IMR-90 (cell line): ENCODE measurements at regions not wholly inside any gene's neighbourhood (a gene's known extent, or its start where the extent isn't known, plus 50 kb on each side); places are given as distances from the start of the nearest gene placed in this dataset.

Experiments used
- ATAC-seq: fragments of 200-7000 bp; cut with Tn5 transposase; 2 replicates; pipeline ENCODE4 v1.9.1; 2020; ENCODE audit warnings: low read depth, mild to moderate bottlenecking, moderate library complexity
- BruUV-seq: library from RNA; stranded (reverse); fragments of 400-500 nt; replicated peaks from 2 replicates; lab custom pipeline; 2021; lab: Mats Ljungman, UMichigan
- CTCF ChIA-PET: fragments of 300-600 bp; formaldehyde crosslinking; extraction: SDS; loops from one replicate; lab custom pipeline; 2021; ENCODE audit warnings: antibody characterized with exemption; lab: Yijun Ruan, JAX
- POLR2A ChIA-PET: fragments of 300-600 bp; sonication (Branson Sonifier 250); formaldehyde crosslinking; loops from one replicate; lab custom pipeline; 2022; ENCODE audit warnings: antibody characterized with exemption; ENCODE audit not compliant: unreplicated experiment; lab: Charles Lee
- DNase-seq: peaks from one replicate; pipeline ENCODE4 v3.0.0; 2013
- H2AFZ ChIP-seq: replicated peaks from 2 replicates; pipeline ENCODE3; 2013; ENCODE audit warnings: low read length, mild to moderate bottlenecking; ENCODE audit not compliant: poor library complexity
- H2AK5ac ChIP-seq: 2 replicates; pipeline ENCODE4 v1.6.1; 2013; ENCODE audit warnings: low read depth, low read length, inconsistent platforms
- H2AK9ac ChIP-seq: replicated peaks from 2 replicates; pipeline ENCODE3; 2013; ENCODE audit warnings: mild to moderate bottlenecking, low read depth, low read length, moderate library complexity; ENCODE audit not compliant: poor library complexity
- H2BK120ac ChIP-seq: 2 replicates; pipeline ENCODE4 v1.6.1; 2013; ENCODE audit warnings: low read depth, low read length, inconsistent platforms
- H2BK15ac ChIP-seq: 3 replicates; pipeline ENCODE4 v1.6.1; 2013; ENCODE audit warnings: low read depth, low read length, inconsistent platforms
- H2BK20ac ChIP-seq: 2 replicates; pipeline ENCODE4 v1.6.1; 2013; ENCODE audit warnings: low read depth, mild to moderate bottlenecking, inconsistent platforms, low read length, moderate library complexity
- H2BK5ac ChIP-seq: 2 replicates; pipeline ENCODE4 v1.6.1; 2013; ENCODE audit warnings: mild to moderate bottlenecking, low read depth, low read length, inconsistent platforms; ENCODE audit not compliant: poor library complexity, severe bottlenecking
- H3K14ac ChIP-seq: replicated peaks from 2 replicates; pipeline ENCODE4 v1.6.1; 2013; ENCODE audit warnings: low read depth, low read length, inconsistent platforms
- H3K18ac ChIP-seq: 2 replicates; pipeline ENCODE4 v1.6.1; 2013; ENCODE audit warnings: low read depth, low read length, control low read depth
- H3K23ac ChIP-seq: 2 replicates; pipeline ENCODE4 v1.6.1; 2013; ENCODE audit warnings: low read depth, low read length, inconsistent platforms
- H3K27ac ChIP-seq: 2 replicates; pipeline ENCODE4 v1.5.1; 2013; ENCODE audit warnings: mild to moderate bottlenecking, control low read depth, low read length; ENCODE audit not compliant: insufficient read depth
- H3K27me3 ChIP-seq: 2 replicates; pipeline ENCODE4 v1.6.1; 2013; ENCODE audit warnings: low read length; ENCODE audit not compliant: control insufficient read depth, insufficient read depth
- H3K36me3 ChIP-seq: 2 replicates; pipeline ENCODE4 v1.6.1; 2013; ENCODE audit warnings: low read length, mixed read lengths; ENCODE audit not compliant: control insufficient read depth, insufficient read depth
- H3K4ac ChIP-seq: 2 replicates; pipeline ENCODE4 v1.6.1; 2013; ENCODE audit warnings: low read depth, low read length, inconsistent platforms
- H3K4me1 ChIP-seq: 2 replicates; pipeline ENCODE4 v1.6.1; 2013; ENCODE audit warnings: low read length, mixed read lengths; ENCODE audit not compliant: control insufficient read depth, insufficient read depth
- H3K4me2 ChIP-seq: 2 replicates; pipeline ENCODE4 v1.6.1; 2013; ENCODE audit warnings: low read depth, mild to moderate bottlenecking, control low read depth, low read length, moderate library complexity
- H3K4me3 ChIP-seq: 2 replicates; pipeline ENCODE4 v1.5.1; 2013; ENCODE audit warnings: low read depth, mild to moderate bottlenecking, control low read depth, low read length, moderate library complexity; ENCODE audit not compliant: insufficient read depth
- H3K56ac ChIP-seq: 2 replicates; pipeline ENCODE4 v1.6.1; 2013; ENCODE audit warnings: low read length, inconsistent platforms; ENCODE audit not compliant: insufficient read depth; ENCODE audit errors: extremely low read depth
- H3K79me1 ChIP-seq, 2 experiments: 2 replicates each; pipeline ENCODE4 v1.6.1; 2013; ENCODE audit warnings: low read length in 2 of 2, inconsistent platforms in 1 of 2, low read depth in 1 of 2
- H3K9ac ChIP-seq: 2 replicates; pipeline ENCODE4 v1.6.1; 2013; ENCODE audit warnings: low read depth, low read length, control low read depth
- H3K9me1 ChIP-seq: 2 replicates; pipeline ENCODE4 v1.6.1; 2013; ENCODE audit warnings: low read length, inconsistent platforms; ENCODE audit not compliant: insufficient read depth
- H3K9me3 ChIP-seq: 2 replicates; pipeline ENCODE4 v1.6.1; 2013; ENCODE audit warnings: low read length; ENCODE audit not compliant: control insufficient read depth, insufficient read depth
- H4K20me1 ChIP-seq: 2 replicates; pipeline ENCODE4 v1.6.1; 2013; ENCODE audit warnings: low read length, inconsistent platforms; ENCODE audit not compliant: insufficient read depth
- H4K5ac ChIP-seq: 2 replicates; pipeline ENCODE4 v1.6.1; 2013; ENCODE audit warnings: mild to moderate bottlenecking, low read depth, low read length, control low read depth
- H4K8ac ChIP-seq, 2 experiments: 2 replicates each; pipeline ENCODE4 v1.6.1; 2013; ENCODE audit warnings: low read depth in 2 of 2, low read length in 2 of 2, control low read depth in 1 of 2, inconsistent platforms in 1 of 2
- H4K91ac ChIP-seq: 2 replicates; pipeline ENCODE4 v1.6.1; 2013; ENCODE audit warnings: low read depth, low read length, inconsistent platforms; ENCODE audit not compliant: insufficient read depth
- MXI1 ChIP-seq: IDR thresholded peaks from 2 replicates; pipeline ENCODE4 v1.6.1; 2012; ENCODE audit warnings: low read depth, mild to moderate bottlenecking, low read length, moderate library complexity, borderline replicate concordance
- WGBS, 2 experiments: methylation state at CpG; one replicate each; pipeline versions ENCODE4 v1.1.5 to v1.1.7; 2013; ENCODE audit warnings: missing lambda C conversion rate in 2 of 2; ENCODE audit not compliant: insufficient read length in 1 of 2; ENCODE audit errors: extremely low coverage in 2 of 2; 5-methylcytosine and 5-hydroxymethylcytosine counted together
- dilution Hi-C: fragments of 300-500 bp; cut with HindIII; formaldehyde crosslinking; loops from one replicate; pipeline ENCODE4 v1.14.3; 2018; ENCODE audit warnings: low sequenced_read_pairs; ENCODE audit not compliant: unreplicated experiment
- in situ Hi-C: fragments of 300-500 bp; cut with MboI; formaldehyde crosslinking; loops from 3 replicates; pipeline ENCODE4 v1.14.3; 2019; ENCODE audit warnings: low sequenced_read_pairs, inconsistent platforms, mixed read lengths
- intact Hi-C: fragments of 100-400 bp; cut with micrococcal nuclease; formaldehyde crosslinking; loops from 2 replicates; pipeline ENCODE4 v1.10.0; 2022

DNA sequence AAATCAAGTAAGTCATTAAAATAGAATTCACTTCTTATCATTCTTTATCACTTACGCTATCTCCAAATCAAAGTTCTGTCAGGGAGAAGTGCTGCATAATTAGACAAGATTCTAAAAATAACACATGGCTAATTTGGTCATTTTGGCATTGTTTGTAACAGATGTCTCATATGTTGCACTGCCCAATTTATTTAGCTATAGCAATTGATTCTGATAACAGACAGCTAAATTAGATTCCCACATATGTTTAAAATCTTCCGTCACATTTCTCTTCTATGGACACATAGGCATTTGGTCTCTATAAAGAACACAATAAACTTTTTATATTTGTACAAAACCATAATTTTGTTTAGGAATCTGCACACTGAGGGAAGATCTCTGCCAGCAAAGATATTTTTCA lies 644.5 kb upstream of the VRK2 start:
- ATAC-seq (no peak), DNase-seq (no peak)
- no peak overlapping the region for H3K9ac ChIP-seq
- H3K4me2 ChIP-seq: no peak overlapping the region
- ChIA-PET CTCF (no interaction called here), POLR2A (no interaction called here)
- H3K27me3 ChIP-seq: no peaks in the 10 kb centered on the region
- no CpG with 5 or more reads among the region's 2 CpGs for WGBS, 2 experiments
- no peak overlapping the region for H2BK20ac ChIP-seq
- no peak overlapping the region for H4K91ac ChIP-seq
- H2AFZ ChIP-seq: no peak overlapping the region
- H3K79me1 ChIP-seq: no peaks in the 10 kb centered on the region
- BruUV-seq: no TSS peak
- no peak overlapping the region for H2AK5ac ChIP-seq
- no peaks in the 10 kb centered on the region for H3K36me3 ChIP-seq
- no peak overlapping the region for H3K56ac ChIP-seq
- H3K4me1 ChIP-seq: no peaks in the 10 kb centered on the region
- H2BK5ac ChIP-seq: no peak overlapping the region
- intact Hi-C loops (no loop called here), dilution Hi-C loops (no loop called here), in situ Hi-C loops (no loop called here)
- H2BK120ac ChIP-seq: no peak overlapping the region
- TF ChIP-seq MXI1: no peak
- no peak overlapping the region for H3K4me3 ChIP-seq
- no peak overlapping the region for H3K18ac ChIP-seq
- H3K14ac ChIP-seq: no peak overlapping the region
- no peak overlapping the region for H4K5ac ChIP-seq
- H3K27ac ChIP-seq: no peak overlapping the region
- peaks cover 21% of the 10 kb centered on the region for H3K9me3 ChIP-seq
- H3K4ac ChIP-seq: no peak overlapping the region
- H2AK9ac ChIP-seq: no peak overlapping the region
- H4K20me1 ChIP-seq: no peaks in the 10 kb centered on the region
- H2BK15ac ChIP-seq: no peak overlapping the region
- no peak overlapping the region for H4K8ac ChIP-seq
- no peak overlapping the region for H3K23ac ChIP-seq
- no peaks in the 10 kb centered on the region for H3K9me1 ChIP-seq
